KBM-7 (cell line): ENCODE measurements at regions not wholly inside any gene's neighbourhood (a gene's known extent, or its start where the extent isn't known, plus 50 kb on each side); places are given as distances from the start of the nearest gene placed in this dataset.

ENCODE experiments used
- DNase-seq: peaks from one replicate; pipeline ENCODE4 v3.0.0-alpha.2; 2015
- in situ Hi-C: fragments of 300-500 bp; cut with MboI; formaldehyde crosslinking; loops from 2 replicates; pipeline ENCODE4 v1.14.3; 2020; ENCODE audit warnings: low sequenced_read_pairs, low pct_unique_long_range_greater_than_20kb, mixed read lengths

DNA sequence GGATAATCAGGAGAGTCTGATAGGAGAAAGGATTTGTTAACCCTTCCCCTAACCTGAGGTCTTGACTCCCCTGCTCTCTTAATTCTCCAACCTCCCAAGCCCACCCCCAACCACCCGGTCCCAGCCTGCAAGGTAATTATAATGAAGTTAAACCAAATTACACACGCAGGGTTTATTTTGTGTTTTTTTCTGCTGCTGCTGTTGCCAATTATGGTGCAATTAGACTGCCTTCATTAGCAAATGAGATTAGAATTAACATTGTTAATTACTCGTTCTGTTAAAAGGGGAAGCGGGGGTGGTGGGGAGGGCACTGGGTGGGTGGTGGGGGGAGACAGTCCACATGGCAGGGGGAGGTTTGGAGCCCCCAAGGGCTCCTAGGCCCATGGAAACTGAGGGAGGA is 128.9 kb downstream of the CCT6B start:
- no peak for DNase-seq
- in situ Hi-C loops, result no loop called here

DNA sequence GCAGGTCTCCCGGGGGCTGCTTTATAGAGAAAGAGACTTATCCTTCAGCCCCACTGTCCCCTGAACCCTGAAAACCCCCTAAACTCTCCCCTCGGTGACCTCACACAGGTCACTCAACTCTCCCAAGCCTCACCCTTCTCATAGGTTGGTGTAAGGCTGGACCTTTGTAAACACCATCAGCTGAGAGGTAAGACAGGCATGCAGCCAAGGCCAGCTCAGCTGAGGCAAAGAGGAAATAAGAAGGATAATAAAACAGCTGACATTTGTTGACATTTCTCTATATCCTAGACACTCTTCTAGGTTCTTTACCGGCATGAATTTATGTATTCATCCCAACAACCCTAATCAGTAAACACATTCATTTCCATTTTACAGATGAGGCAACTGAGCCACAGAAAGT is 134.3 kb downstream of the CCT6B start:
- DNase-seq, result no peak
- in situ Hi-C loops, result no loop called here

DNA sequence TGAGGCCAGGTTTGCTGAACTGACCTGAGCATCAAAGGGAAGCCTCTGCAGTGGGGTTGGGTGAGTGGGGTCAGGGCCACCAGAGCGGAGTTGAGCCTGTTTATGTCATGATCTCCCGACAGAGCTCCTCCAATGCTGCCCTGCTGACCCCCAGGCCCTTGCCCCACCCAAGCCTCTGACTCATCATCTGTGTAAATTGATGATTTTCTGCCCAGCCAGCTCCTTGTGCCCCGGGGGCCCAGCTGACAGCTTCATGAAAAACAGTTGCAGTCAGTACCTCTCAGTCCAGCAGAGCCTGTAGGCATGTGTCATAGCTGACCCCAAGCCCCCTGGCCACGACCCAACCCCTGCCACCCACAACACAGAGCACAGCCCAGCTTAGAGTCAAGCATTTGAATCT is 134.9 kb downstream of the CCT6B start:
- in situ Hi-C loops, result no loop called here
- no peak for DNase-seq

DNA sequence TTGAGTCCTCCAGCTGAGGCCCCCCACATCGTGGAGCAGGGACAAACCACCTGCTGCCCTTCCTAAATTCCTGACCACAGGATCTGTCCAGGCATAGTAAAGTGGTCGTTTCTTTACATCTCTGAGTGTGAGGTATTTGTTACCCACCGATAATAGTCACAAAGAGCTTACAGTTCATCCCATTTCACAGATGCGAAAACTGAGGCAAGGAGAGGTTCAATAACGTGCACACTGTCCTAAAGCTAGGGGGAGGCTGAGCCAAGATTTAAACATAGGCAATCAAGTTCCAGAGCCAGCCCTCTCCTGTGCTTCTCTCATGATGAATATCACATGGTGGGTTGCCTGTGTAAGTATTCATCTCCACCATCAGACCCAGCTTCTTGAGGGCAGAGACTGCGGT is 135.4 kb downstream of the CCT6B start:
- in situ Hi-C loops, result no loop called here
- no peak for DNase-seq

GRCh38 chr17:34825102-34825501 is 136.2 kb downstream of the CCT6B start:
- in situ Hi-C loops, result no loop called here

DNA sequence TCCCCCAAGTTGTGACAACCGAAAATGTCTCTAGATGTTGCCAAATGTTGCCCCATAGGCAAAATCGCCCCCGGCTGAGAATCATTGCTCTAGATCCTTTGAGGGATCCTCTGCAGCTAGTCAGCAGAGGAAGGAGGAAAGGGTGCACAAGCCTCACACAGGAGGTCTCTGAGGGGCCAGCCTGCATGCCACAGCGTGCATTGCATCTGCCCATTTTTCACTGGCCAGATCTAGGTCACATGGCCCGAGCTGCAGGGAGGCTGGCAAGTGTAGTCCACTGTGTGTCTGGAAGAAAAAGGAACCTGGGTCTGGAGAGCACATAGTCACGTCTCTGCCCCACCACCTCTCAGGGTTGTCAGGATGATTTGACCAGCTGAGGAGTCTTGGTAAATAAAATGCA is 138.2 kb downstream of the CCT6B start:
- DNase-seq, result no peak
- in situ Hi-C loops, result no loop called here

More at GRCh38 chr17:34825102-34825501, 136.2 kb downstream of the CCT6B start:
- no peak for DNase-seq

DNA sequence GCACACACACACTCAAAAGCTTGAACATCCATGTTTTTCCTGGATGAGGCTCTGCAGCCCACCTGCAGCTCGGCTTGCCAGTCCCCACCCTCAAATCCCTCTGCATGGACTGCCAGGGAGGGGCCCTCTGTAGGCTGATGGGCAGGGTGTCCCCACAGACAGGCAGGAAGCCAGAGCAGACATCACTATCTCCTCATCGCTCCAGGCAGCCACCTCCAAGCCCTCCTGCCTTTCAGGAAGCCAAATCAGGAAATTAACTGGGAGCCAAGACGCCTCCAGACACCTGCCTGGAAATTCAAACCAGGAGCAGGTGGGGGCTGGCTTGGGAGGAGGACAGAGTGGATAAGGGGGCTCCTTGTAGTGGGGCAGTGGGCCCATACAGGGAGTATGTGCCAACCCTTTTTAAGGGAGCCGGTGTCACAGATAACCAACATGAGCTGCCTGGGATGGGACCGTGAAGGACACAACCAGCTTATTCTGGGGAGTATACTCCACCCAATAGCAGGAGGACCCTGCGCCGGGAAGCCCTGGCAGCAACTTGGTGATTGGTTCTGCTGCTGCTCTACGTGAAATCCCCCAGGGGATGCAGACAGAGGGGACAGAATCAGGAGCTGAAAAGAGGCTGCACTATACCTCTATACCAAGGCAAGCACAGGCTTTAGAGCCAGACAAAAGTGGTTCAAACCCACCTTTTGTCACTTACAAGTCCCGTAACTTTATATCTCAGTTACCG is 139.1 kb downstream of the CCT6B start:
- DNase-seq, result no peak
- in situ Hi-C loops, result no loop called here

DNA sequence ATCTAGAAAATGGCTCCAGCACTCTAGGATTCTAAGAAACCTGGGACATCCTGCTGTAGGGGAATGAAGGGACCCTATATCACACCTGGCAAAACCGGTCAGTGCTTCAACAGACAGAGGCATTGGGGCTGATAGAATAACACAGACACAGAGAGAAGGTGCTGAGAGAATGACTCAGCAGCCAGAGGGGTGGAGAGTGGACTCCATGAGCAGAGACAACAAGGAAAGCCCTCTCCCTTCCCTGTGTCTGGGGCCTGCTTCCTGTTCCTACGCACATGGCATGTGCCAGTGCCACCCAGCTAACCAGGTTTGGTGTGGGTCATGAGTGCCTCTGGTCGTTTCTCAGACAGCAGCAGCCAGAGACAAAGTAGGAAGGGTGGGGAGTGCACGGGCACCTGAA is 140.3 kb downstream of the CCT6B start:
- DNase-seq, result no peak
- in situ Hi-C loops, result no loop called here

DNA sequence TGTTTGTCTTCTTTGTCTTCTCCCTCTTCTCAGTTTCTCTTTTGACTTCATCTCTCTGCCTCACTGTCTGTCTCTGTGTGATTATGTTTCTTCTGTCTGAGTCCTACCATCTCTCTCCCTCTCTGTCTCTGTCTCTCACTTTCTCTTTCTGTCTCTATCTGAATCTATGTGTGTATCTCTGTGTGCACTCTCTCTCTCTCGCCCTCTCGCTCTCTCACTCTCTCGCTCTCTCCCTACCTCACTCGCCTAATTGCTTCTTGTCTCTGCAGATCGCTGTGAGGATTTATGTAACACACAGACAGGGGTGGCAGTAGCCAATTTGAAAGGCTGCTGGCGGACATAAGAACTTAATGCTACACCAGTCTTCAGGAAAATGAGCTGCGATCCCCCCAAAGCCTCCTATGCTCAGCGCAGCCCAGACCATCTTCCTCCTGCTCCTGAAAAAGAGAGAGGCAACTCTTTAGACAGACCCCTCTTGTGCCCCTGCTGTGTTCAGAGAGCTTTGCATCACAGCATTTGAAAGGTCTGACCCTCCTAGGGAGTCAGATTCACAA is 140.9 kb downstream of the CCT6B start:
- in situ Hi-C loops, result no loop called here

GRCh38 chr17:34817252-34818035 is 143.8 kb downstream of the CCT6B start:
- in situ Hi-C loops, result no loop called here
- DNase-seq, result no peak

More for the DNA sequence above, 140.9 kb downstream of the CCT6B start:
- DNase-seq, result no peak

- DNase-seq, result no peak
- in situ Hi-C loops, result no loop called here
Observed at GRCh38 chr17:34816848-34817247, 144.4 kb downstream of the CCT6B start.

- DNase-seq, result no peak
- in situ Hi-C loops, result no loop called here
Observed at GRCh38 chr17:34813290-34813689, 148.0 kb downstream of the CCT6B start.

- no peak for DNase-seq
- in situ Hi-C loops, result no loop called here
Observed at GRCh38 chr17:34811561-34811960, 149.7 kb downstream of the CCT6B start.

- in situ Hi-C loops, result no loop called here
- DNase-seq, result no peak
Observed at GRCh38 chr17:34800661-34801060, 160.6 kb downstream of the CCT6B start.

DNA sequence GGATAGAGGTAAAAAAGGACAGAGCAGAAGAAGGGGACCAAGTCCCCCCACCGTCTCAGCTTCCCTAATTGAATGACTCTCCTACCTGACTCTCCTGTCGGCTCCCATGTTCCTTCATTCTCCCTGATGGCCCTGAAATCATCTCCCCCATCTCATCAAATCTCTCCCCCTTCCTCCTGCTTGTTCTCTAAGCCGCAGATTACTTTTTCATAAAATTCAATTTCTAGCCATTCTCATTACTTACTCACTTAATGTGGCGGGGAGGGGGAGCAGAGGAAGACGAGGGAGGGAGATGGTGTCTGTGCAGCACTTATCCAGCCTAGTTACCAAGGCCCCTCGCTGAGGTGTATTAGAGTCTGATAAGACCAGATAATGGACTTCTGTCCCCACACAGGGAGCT is 161.5 kb downstream of the CCT6B start:
- DNase-seq, result no peak
- in situ Hi-C loops, result no loop called here

DNA sequence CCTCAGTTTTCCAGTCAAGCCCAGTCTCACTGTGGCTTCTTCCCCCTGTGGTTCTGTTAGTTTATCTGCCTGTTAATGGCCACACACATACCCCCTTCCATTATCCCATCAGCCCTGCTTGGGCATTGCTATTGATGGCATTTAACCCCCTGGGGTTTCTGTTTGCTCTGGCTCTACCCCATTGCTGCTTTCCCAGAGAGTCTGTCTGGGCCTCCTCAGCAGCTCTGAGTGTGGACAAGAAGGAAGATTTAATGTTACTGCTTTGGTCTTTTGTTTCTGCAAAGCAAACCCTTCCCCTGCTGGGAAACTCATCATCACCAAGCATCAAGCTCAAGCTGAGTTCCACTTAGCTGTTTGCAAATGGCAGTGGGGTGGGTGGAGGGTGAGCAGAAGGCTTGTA is 162.7 kb downstream of the CCT6B start:
- in situ Hi-C loops, result no loop called here
- DNase-seq, result no peak

- in situ Hi-C loops, result no loop called here
- DNase-seq, result peak; percentile 27
Observed at GRCh38 chr17:34797720-34798119, 163.5 kb downstream of the CCT6B start.

DNA sequence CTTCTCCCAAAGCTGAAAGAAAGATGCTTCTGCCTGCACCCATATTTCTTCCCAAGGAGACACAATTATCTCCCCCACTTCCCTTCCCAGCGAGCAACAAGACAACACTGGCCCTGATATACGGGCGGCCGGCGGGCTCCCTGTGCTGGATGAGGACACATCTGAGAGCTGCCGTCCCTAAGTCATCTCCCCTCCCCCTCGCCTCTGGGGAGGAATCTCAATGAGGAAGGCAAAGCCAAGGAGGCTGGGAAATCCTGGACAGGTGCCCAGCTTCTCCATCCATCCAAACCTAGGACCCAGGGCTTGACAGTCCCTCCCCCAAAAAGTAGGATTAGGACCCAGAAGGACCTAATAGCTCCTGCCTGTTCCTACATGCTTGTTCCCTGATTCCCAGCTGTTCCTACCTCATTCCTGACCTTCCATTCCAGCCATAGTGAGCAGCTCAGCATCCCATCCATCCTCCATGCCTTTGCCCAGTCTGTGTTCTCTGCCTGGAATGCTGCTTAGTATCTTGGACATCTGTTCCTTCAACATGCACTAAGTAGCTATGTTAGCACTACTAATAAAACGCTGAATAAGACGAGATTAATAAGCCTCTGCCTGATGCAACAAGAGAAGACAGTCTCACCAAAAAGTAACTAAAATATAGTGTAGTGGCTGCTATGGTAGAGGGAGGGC is 167.9 kb downstream of the CCT6B start:
- DNase-seq, result no peak
- in situ Hi-C loops, result no loop called here

DNA sequence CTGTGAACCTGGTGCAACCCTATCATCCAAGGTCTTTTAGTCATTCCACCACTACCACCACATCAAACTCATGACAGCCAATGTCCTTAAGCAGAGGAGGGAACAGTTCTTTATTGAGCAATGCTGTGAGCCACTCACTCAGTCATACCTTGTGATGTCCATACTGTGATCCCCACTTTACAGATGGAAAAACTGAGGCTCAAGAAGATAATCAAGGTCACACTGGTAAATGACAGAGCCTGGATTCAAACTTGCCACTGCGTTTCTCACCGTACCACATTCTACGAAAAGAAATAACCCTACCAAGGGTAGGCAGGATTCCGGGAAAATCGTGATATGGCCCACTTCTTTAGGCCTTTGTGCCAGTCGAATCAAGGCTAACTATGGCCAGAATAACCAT is 172.6 kb downstream of the CCT6B start:
- in situ Hi-C loops, result no loop called here
- no peak for DNase-seq

GRCh38 chr17:34784526-34784925 is 176.7 kb downstream of the CCT6B start:
- in situ Hi-C loops, result no loop called here
- DNase-seq, result no peak
